HEK293 (cell line): ENCODE measurements at regions not wholly inside any gene's neighbourhood (a gene's known extent, or its start where the extent isn't known, plus 50 kb on each side); places are given as distances from the start of the nearest gene placed in this dataset.

Experiments
- CTCF ChIA-PET: fragments of 350-600 bp; formaldehyde crosslinking; extraction: SDS; loops from one replicate; lab custom pipeline; 2021; ENCODE audit warnings: antibody characterized with exemption; lab: Yijun Ruan, JAX
- POLR2A ChIA-PET: fragments of 300-600 bp; formaldehyde crosslinking; extraction: SDS; loops from one replicate; lab custom pipeline; 2020; ENCODE audit warnings: antibody characterized with exemption, inconsistent platforms; lab: Yijun Ruan, JAX
- H3K27ac ChIP-seq: fragments of 200-500 bp; sonication (Bioruptor generic); 2 replicates; pipeline ENCODE4 v1.5.1; 2014; ENCODE audit warnings: low read depth, low read length, control low read depth, inconsistent platforms; ENCODE audit errors: extremely low read depth
- H3K36me3 ChIP-seq, 2 experiments: fragments of 200-500 bp in 1 of 2; sonication (Bioruptor generic) in 1 of 2; 1 replicate in 1 of 2; 2 replicates in 1 of 2; pipeline ENCODE4 v1.5.1; 2014 to 2017; ENCODE audit warnings: inconsistent platforms in 2 of 2, low read length in 2 of 2; ENCODE audit not compliant: control insufficient read depth in 2 of 2, insufficient read depth in 1 of 2
- H3K4me1 ChIP-seq: fragments of 200-500 bp; sonication (Bioruptor generic); 2 replicates; pipeline ENCODE4 v1.5.1; 2014; ENCODE audit warnings: mild to moderate bottlenecking, low read length, inconsistent platforms; ENCODE audit not compliant: control insufficient read depth, insufficient read depth
- H3K4me3 ChIP-seq: 2 replicates; pipeline ENCODE4 v1.5.1; 2011; ENCODE audit warnings: low read depth, mild to moderate bottlenecking, control low read depth, low read length, moderate library complexity
- H3K9me3 ChIP-seq: fragments of 200-500 bp; sonication (Bioruptor generic); 2 replicates; pipeline ENCODE4 v1.5.1; 2014; ENCODE audit warnings: low read depth, low read length, inconsistent platforms; ENCODE audit not compliant: control insufficient read depth, insufficient read depth
- KLF9 ChIP-seq: fragments of 450-650 bp; formaldehyde crosslinking; IDR thresholded peaks from 2 replicates; pipeline ENCODE4 v1.5.1; 2016; ENCODE audit warnings: missing biosample characterization, missing genetic modification characterization, low read depth
- PRDM2 ChIP-seq: fragments of 450-650 bp; formaldehyde crosslinking; IDR thresholded peaks from 2 replicates; pipeline ENCODE4 v1.5.1; 2016; ENCODE audit warnings: missing biosample characterization, missing genetic modification characterization, borderline replicate concordance
- RBAK ChIP-seq: fragments of 450-650 bp; formaldehyde crosslinking; IDR thresholded peaks from 2 replicates; pipeline ENCODE4 v1.5.1; 2016; ENCODE audit warnings: missing biosample characterization, missing genetic modification characterization
- SETDB1 ChIP-seq: IDR thresholded peaks from one replicate; pipeline ENCODE4 v1.6.1; 2017; ENCODE audit warnings: mild to moderate bottlenecking, low read length, moderate library complexity, mixed read lengths; ENCODE audit not compliant: insufficient read length
- SP2 ChIP-seq: fragments of 450-650 bp; formaldehyde crosslinking; IDR thresholded peaks from 2 replicates; pipeline ENCODE4 v1.5.1; 2016; ENCODE audit warnings: missing biosample characterization, missing genetic modification characterization
- ZBTB20 ChIP-seq: fragments of 450-650 bp; formaldehyde crosslinking; IDR thresholded peaks from 2 replicates; pipeline ENCODE4 v1.5.1; 2016; ENCODE audit warnings: missing biosample characterization, missing genetic modification characterization
- ZBTB8A ChIP-seq: fragments of 450-650 bp; formaldehyde crosslinking; IDR thresholded peaks from 2 replicates; pipeline ENCODE4 v1.5.1; 2016; ENCODE audit warnings: missing biosample characterization, missing genetic modification characterization
- ZFP3 ChIP-seq: fragments of 450-650 bp; formaldehyde crosslinking; IDR thresholded peaks from 2 replicates; pipeline ENCODE4 v1.5.1; 2016; ENCODE audit warnings: low read depth, missing biosample characterization, missing genetic modification characterization
- ZNF18 ChIP-seq: fragments of 450-650 bp; formaldehyde crosslinking; IDR thresholded peaks from 2 replicates; pipeline ENCODE4 v1.5.1; 2016; ENCODE audit warnings: missing biosample characterization, missing genetic modification characterization
- ZNF248 ChIP-seq: fragments of 450-650 bp; formaldehyde crosslinking; IDR thresholded peaks from 2 replicates; pipeline ENCODE4 v1.5.1; 2017; ENCODE audit warnings: missing biosample characterization, missing genetic modification characterization
- ZNF26 ChIP-seq: fragments of 450-650 bp; formaldehyde crosslinking; IDR thresholded peaks from 2 replicates; pipeline ENCODE4 v1.5.1; 2016; ENCODE audit warnings: missing biosample characterization, missing genetic modification characterization
- ZNF366 ChIP-seq: fragments of 450-650 bp; formaldehyde crosslinking; conservative IDR thresholded peaks from 2 replicates; pipeline ENCODE4 v1.5.1; 2016; ENCODE audit warnings: missing biosample characterization, missing genetic modification characterization
- ZNF423 ChIP-seq: fragments of 450-650 bp; formaldehyde crosslinking; IDR thresholded peaks from 2 replicates; pipeline ENCODE4 v1.5.1; 2016; ENCODE audit warnings: missing biosample characterization, missing genetic modification characterization
- ZNF433 ChIP-seq: fragments of 450-650 bp; formaldehyde crosslinking; IDR thresholded peaks from 2 replicates; pipeline ENCODE4 v1.5.1; 2016; ENCODE audit warnings: missing biosample characterization, missing genetic modification characterization, low read depth
- ZNF510 ChIP-seq: fragments of 450-650 bp; formaldehyde crosslinking; IDR thresholded peaks from 2 replicates; pipeline ENCODE4 v1.5.1; 2018; ENCODE audit warnings: mild to moderate bottlenecking, missing genetic modification characterization, missing biosample characterization; ENCODE audit not compliant: insufficient replicate concordance
- ZNF514 ChIP-seq: fragments of 450-650 bp; formaldehyde crosslinking; IDR thresholded peaks from 2 replicates; pipeline ENCODE4 v1.5.1; 2016; ENCODE audit warnings: missing biosample characterization, missing genetic modification characterization
- ZNF529 ChIP-seq: fragments of 450-650 bp; formaldehyde crosslinking; IDR thresholded peaks from 2 replicates; pipeline ENCODE4 v1.5.1; 2017; ENCODE audit warnings: missing genetic modification characterization, missing biosample characterization; ENCODE audit not compliant: insufficient replicate concordance
- ZNF571 ChIP-seq: fragments of 450-650 bp; formaldehyde crosslinking; IDR thresholded peaks from 2 replicates; pipeline ENCODE4 v1.5.0; 2017; ENCODE audit warnings: missing biosample characterization, missing genetic modification characterization
- ZNF654 ChIP-seq: fragments of 450-650 bp; formaldehyde crosslinking; IDR thresholded peaks from 2 replicates; pipeline ENCODE4 v1.5.1; 2016; ENCODE audit warnings: low read depth, missing biosample characterization, missing genetic modification characterization
- ZNF701 ChIP-seq: fragments of 450-650 bp; formaldehyde crosslinking; IDR thresholded peaks from 2 replicates; pipeline ENCODE4 v1.5.1; 2016; ENCODE audit warnings: missing biosample characterization, missing genetic modification characterization

GRCh38 chr10:131677671-131678070 lies 223.1 kb upstream of the PPP2R2D start:
- Histone ChIP-seq H3K9me3 (no peaks in the 10 kb centered on the region), H3K4me1 (no peaks in the 10 kb centered on the region), H3K27ac (no peak overlapping the region), H3K4me3 (no peak overlapping the region), H3K36me3 (no peaks in the 10 kb centered on the region)
- POLR2A ChIA-PET: no interaction called here
- CTCF ChIA-PET: no interaction called here
- TF ChIP-seq ZNF18 (tag by site-specific recombination) (no peak), ZBTB20 (tag by site-specific recombination) (no peak), ZNF529 (no peak), ZNF423 (tag by site-specific recombination) (no peak), SETDB1 (no peak), ZNF654 (tag by site-specific recombination) (no peak), ZNF248 (tag by site-specific recombination) (no peak), ZBTB8A (tag by site-specific recombination) (no peak), ZNF701 (tag by site-specific recombination) (no peak), ZNF26 (tag by site-specific recombination) (no peak), SP2 (tag by site-specific recombination) (no peak), PRDM2 (tag by site-specific recombination) (no peak), KLF9 (no peak), ZNF366 (tag by site-specific recombination) (no peak)
- TF ChIP-seq, all 188 proteins: peak for 0

GRCh38 chr10:131678171-131678570 lies 222.6 kb upstream of the PPP2R2D start:
- Histone ChIP-seq H3K27ac (no peak overlapping the region), H3K4me1 (no peaks in the 10 kb centered on the region), H3K36me3 (no peaks in the 10 kb centered on the region), H3K4me3 (no peak overlapping the region), H3K9me3 (no peaks in the 10 kb centered on the region)
- TF ChIP-seq ZNF654 (tag by site-specific recombination): no peak
- no peak for TF ChIP-seq ZNF571 (tag by site-specific recombination)
- TF ChIP-seq ZNF510 (tag by site-specific recombination): no peak
- no peak for TF ChIP-seq ZNF514 (tag by site-specific recombination)
- no peak for TF ChIP-seq RBAK (tag by site-specific recombination)
- no peak for TF ChIP-seq ZNF433 (tag by site-specific recombination)
- TF ChIP-seq ZFP3 (tag by site-specific recombination): no peak
- ChIA-PET CTCF (no interaction called here), POLR2A (no interaction called here)
